ENCODE measurements at regions not wholly inside any gene's neighbourhood (a gene's known extent, or its start where the extent isn't known, plus 50 kb on each side); places are given as distances from the start of the nearest gene placed in this dataset.

DNA sequence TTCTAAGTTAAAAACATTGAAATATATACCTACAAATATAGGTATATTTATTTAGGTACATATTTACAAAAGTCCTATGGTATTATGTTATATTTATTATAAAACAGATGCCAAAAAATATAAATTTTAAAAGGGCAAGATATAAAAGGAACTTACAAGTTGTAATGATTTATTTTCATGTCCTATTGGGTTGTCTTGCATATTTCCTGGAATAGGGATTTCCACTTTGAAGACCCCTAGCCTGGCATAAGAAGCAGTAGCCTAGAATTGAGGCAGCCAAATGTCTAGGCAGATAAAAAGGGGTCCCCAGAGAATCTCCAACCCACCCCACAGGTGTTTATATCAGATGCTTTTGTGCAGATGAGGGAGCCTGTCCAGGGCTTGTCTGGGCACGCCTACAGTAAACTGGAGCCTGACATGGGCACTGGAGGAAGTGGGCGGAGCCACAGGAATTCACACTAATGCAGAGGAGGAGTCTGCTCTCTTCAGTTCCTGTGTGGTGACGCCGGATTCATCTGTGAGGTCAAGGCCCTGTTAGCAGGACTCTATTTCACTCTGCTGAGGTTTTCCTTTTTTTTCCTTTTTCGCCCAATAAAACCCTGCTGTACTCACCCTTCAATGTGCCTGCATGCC, 1088.9 kb upstream of the PIK3C3 start:
- no peak for TF ChIP-seq POLR2A (IDR thresholded peaks at IDR 0.05)
- TF ChIP-seq, protein P1, sequence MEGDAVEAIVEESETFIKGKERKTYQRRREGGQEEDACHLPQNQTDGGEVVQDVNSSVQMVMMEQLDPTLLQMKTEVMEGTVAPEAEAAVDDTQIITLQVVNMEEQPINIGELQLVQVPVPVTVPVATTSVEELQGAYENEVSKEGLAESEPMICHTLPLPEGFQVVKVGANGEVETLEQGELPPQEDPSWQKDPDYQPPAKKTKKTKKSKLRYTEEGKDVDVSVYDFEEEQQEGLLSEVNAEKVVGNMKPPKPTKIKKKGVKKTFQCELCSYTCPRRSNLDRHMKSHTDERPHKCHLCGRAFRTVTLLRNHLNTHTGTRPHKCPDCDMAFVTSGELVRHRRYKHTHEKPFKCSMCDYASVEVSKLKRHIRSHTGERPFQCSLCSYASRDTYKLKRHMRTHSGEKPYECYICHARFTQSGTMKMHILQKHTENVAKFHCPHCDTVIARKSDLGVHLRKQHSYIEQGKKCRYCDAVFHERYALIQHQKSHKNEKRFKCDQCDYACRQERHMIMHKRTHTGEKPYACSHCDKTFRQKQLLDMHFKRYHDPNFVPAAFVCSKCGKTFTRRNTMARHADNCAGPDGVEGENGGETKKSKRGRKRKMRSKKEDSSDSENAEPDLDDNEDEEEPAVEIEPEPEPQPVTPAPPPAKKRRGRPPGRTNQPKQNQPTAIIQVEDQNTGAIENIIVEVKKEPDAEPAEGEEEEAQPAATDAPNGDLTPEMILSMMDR (IDR thresholded peaks at IDR 0.05 in 8 of 11, conservative IDR thresholded peaks at IDR 0.05 in 3 of 11), result no peak
